ENCODE measurements at regions not wholly inside any gene's neighbourhood (a gene's known extent, or its start where the extent isn't known, plus 50 kb on each side); places are given as distances from the start of the nearest gene placed in this dataset.

DNA sequence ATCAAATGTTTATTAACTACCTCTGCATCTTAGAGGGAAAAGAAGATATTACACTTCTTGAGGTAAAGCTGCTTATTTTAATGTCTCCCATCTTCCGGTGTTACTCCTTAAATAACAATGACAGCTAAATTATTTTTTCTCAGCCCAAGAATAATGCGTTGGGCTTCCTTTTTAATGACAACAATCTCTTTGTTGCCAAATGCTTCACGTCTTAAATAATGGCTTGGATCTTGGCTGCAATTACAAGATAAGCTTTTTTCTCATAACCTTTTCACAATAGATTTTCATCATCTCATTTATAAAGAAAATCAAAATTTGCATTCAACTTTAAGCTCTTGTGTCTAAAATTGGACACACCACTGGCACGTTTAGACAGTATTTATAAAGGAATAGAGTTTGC lies 89.2 kb upstream of the COL8A1 start:
- ATAC-seq (ENCODE audit: poor library complexity) = no peak
- Mint-ChIP-seq H3K4me1 (ENCODE audit: low read depth) (no peaks in the 10 kb centered on the region), H3K36me3 (ENCODE audit: low read depth) (no peaks in the 10 kb centered on the region), H3K4me3 (no peak overlapping the region), H3K27me3 (peaks cover 8% of the 10 kb centered on the region), H3K9me3 (peaks cover 2% of the 10 kb centered on the region), H3K27ac (no peak overlapping the region)
- DNase-seq = no peak
- POLR2A ChIA-PET = no interaction called here
- no peak for TF ChIP-seq CTCF (IDR thresholded peaks at IDR 0.05)
- no peak overlapping the region for H3K27ac ChIP-seq (ENCODE audit: low read depth in 1 of 2, low read length in 2 of 2)
- H3K4me1 ChIP-seq (ENCODE audit: insufficient read depth, low read length) = no peaks in the 10 kb centered on the region
- no peaks in the 10 kb centered on the region for H3K9me3 ChIP-seq (ENCODE audit: control insufficient read depth in 1 of 2, insufficient read depth in 1 of 2, low read length in 2 of 2)
- no peak overlapping the region for H3K4me3 ChIP-seq (ENCODE audit: low read length)
- intact Hi-C loops (cut with DNase I, micrococcal nuclease) = no loop called here
- no peaks in the 10 kb centered on the region for H3K36me3 ChIP-seq (ENCODE audit: insufficient read depth, low read length)
- H3K27me3 ChIP-seq (ENCODE audit: control insufficient read depth in 1 of 2, insufficient read depth in 2 of 2, low read length in 2 of 2) = no peaks in the 10 kb centered on the region
- CTCF ChIA-PET = no interaction called here

GRCh38 chr3:99548674-99549073 lies 89.7 kb upstream of the COL8A1 start:
- no peak for ATAC-seq (ENCODE audit: poor library complexity)
- no peak overlapping the region for H3K4me3 Mint-ChIP-seq
- intact Hi-C loops (cut with DNase I, micrococcal nuclease) = no loop called here
- H3K27ac Mint-ChIP-seq = no peak overlapping the region
- H3K4me1 Mint-ChIP-seq (ENCODE audit: low read depth) = no peaks in the 10 kb centered on the region
- Histone ChIP-seq H3K4me1 (ENCODE audit: insufficient read depth, low read length) (no peaks in the 10 kb centered on the region), H3K27ac (ENCODE audit: low read depth in 1 of 2, low read length in 2 of 2) (no peak overlapping the region), H3K4me3 (ENCODE audit: low read length) (no peak overlapping the region), H3K9me3 (ENCODE audit: control insufficient read depth in 1 of 2, insufficient read depth in 1 of 2, low read length in 2 of 2) (no peaks in the 10 kb centered on the region), H3K36me3 (ENCODE audit: insufficient read depth, low read length) (no peaks in the 10 kb centered on the region), H3K27me3 (ENCODE audit: control insufficient read depth in 1 of 2, insufficient read depth in 2 of 2, low read length in 2 of 2) (no peaks in the 10 kb centered on the region)
- no peak for TF ChIP-seq CTCF (IDR thresholded peaks at IDR 0.05)
- DNase-seq = no peak
- H3K27me3 Mint-ChIP-seq = peaks cover 8% of the 10 kb centered on the region
- POLR2A ChIA-PET = no interaction called here
- H3K36me3 Mint-ChIP-seq (ENCODE audit: low read depth) = no peaks in the 10 kb centered on the region
- peaks cover 2% of the 10 kb centered on the region for H3K9me3 Mint-ChIP-seq
- CTCF ChIA-PET = no interaction called here

DNA sequence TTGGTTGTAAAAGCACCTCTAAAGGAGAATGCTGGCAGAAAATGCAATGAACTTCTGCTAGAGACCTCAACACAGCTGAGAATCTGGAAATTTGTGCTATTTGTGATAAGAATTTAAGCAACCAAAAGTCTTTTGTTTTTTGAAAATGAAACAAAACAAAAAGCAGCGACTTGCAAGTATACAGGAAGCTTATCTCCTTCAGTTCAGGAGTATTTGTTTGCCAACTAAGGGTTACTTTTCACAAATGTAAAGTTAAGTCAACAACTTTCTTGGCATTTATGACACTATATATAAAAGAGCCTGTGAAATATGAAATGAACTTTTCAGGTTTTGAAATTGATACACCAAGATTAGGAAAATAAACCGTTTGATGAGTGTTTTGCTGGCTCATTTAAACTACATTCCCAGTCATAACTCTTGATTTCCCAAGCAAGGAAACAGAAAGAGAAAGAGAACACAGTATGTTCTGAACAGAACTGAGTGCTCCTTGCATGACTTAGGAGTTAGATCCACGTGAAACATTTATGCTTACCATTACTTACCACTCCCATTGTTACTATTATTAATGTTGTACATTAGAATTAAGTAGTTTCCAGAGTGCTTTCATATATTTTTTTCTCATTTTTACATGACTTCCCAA lies 92.3 kb upstream of the COL8A1 start:
- H3K9me3 Mint-ChIP-seq = no peaks in the 10 kb centered on the region
- DNase-seq = no peak
- no peak overlapping the region for H3K4me3 ChIP-seq (ENCODE audit: low read length)
- no peak for ATAC-seq (ENCODE audit: poor library complexity)
- H3K27me3 ChIP-seq (ENCODE audit: control insufficient read depth in 1 of 2, insufficient read depth in 2 of 2, low read length in 2 of 2) = no peaks in the 10 kb centered on the region
- no peaks in the 10 kb centered on the region for H3K36me3 ChIP-seq (ENCODE audit: insufficient read depth, low read length)
- POLR2A ChIA-PET = no interaction called here
- H3K27ac Mint-ChIP-seq = no peak overlapping the region
- no peaks in the 10 kb centered on the region for H3K36me3 Mint-ChIP-seq (ENCODE audit: low read depth)
- no peaks in the 10 kb centered on the region for H3K4me1 ChIP-seq (ENCODE audit: insufficient read depth, low read length)
- TF ChIP-seq CTCF (IDR thresholded peaks at IDR 0.05) = no peak
- peaks cover 12% of the 10 kb centered on the region for H3K4me1 Mint-ChIP-seq (ENCODE audit: low read depth)
- H3K4me3 Mint-ChIP-seq = no peak overlapping the region
- H3K27me3 Mint-ChIP-seq = peaks cover 8% of the 10 kb centered on the region
- intact Hi-C loops (cut with DNase I, micrococcal nuclease) = no loop called here
- no peaks in the 10 kb centered on the region for H3K9me3 ChIP-seq (ENCODE audit: control insufficient read depth in 1 of 2, insufficient read depth in 1 of 2, low read length in 2 of 2)
- no peak overlapping the region for H3K27ac ChIP-seq (ENCODE audit: low read depth in 1 of 2, low read length in 2 of 2)
- CTCF ChIA-PET = no interaction called here

Data from CD4-positive, alpha-beta T cell (primary cell).